ENCODE measurements at regions not wholly inside any gene's neighbourhood (a gene's known extent, or its start where the extent isn't known, plus 50 kb on each side); places are given as distances from the start of the nearest gene placed in this dataset.

DNA sequence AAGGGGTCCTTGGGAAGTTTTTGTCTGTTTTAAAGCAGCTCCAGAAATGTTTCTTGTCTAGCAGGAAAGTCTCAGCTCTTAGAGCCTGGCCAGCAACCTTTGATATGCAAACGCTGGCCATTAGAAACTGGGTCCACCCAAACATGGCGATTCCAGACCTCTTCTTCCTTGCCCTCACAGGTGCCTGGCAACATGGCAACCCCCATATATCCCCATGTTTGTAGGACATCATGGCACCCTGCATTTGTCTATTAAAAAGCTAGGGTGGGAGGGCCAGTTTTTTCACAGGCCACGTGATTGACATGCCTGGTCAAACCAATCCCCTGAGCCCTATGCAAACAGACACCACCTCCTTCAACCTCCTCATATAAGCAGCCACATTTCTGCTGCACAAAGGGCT, 848.7 kb upstream of the FOXG1 start:
- H3K36me3 ChIP-seq (ENCODE audit: control insufficient read depth in 3 of 3, insufficient read depth in 3 of 3, low read length in 3 of 3): no peaks in the 10 kb centered on the region
- no peaks in the 10 kb centered on the region for H3K9me3 ChIP-seq (ENCODE audit: control insufficient read depth in 3 of 3, low read length in 3 of 3)
- no peak overlapping the region for H3K4me3 ChIP-seq (ENCODE audit: low read length in 3 of 3)
- H3K9ac ChIP-seq (ENCODE audit: low read depth in 1 of 3, low read length in 3 of 3): no peak overlapping the region
- H3K27me3 ChIP-seq (ENCODE audit: control insufficient read depth in 3 of 3, insufficient read depth in 3 of 3, low read length in 3 of 3): no peaks in the 10 kb centered on the region
- H3K4me1 ChIP-seq (ENCODE audit: control insufficient read depth in 3 of 3, insufficient read depth in 3 of 3, low read length in 3 of 3): no peaks in the 10 kb centered on the region
- no peak overlapping the region for H3K27ac ChIP-seq (ENCODE audit: low read depth, low read length)

DNA sequence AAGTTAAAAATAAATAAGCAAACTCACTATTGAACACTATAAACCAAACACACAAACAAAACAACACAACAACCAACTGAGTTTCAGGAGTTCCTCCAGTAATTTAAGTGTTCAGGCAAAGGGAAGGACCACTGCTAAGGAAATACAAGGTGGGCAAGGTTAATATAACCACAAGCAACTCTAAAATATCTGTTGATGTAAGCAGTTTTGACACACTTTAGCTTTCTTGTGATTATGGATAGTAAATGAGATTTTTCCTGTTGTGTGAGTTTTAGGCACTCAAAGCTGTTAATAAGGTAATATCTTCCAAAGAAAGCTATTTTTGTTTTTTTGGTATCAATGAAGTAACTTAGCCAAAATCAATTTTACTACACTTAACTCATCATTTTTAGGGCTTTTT, 839.1 kb upstream of the FOXG1 start:
- H3K27ac ChIP-seq (ENCODE audit: low read depth, low read length): no peak overlapping the region
- H3K36me3 ChIP-seq (ENCODE audit: control insufficient read depth in 3 of 3, insufficient read depth in 3 of 3, low read length in 3 of 3): no peaks in the 10 kb centered on the region
- no peaks in the 10 kb centered on the region for H3K27me3 ChIP-seq (ENCODE audit: control insufficient read depth in 3 of 3, insufficient read depth in 3 of 3, low read length in 3 of 3)
- no peaks in the 10 kb centered on the region for H3K4me1 ChIP-seq (ENCODE audit: control insufficient read depth in 3 of 3, insufficient read depth in 3 of 3, low read length in 3 of 3)
- no peak overlapping the region for H3K4me3 ChIP-seq (ENCODE audit: low read length in 3 of 3)
- no peak overlapping the region for H3K9ac ChIP-seq (ENCODE audit: low read depth in 1 of 3, low read length in 3 of 3)
- peaks cover 0 to 2% (median 0%) of the 10 kb centered on the region in 3 donors for H3K9me3 ChIP-seq (ENCODE audit: control insufficient read depth in 3 of 3, low read length in 3 of 3)

DNA sequence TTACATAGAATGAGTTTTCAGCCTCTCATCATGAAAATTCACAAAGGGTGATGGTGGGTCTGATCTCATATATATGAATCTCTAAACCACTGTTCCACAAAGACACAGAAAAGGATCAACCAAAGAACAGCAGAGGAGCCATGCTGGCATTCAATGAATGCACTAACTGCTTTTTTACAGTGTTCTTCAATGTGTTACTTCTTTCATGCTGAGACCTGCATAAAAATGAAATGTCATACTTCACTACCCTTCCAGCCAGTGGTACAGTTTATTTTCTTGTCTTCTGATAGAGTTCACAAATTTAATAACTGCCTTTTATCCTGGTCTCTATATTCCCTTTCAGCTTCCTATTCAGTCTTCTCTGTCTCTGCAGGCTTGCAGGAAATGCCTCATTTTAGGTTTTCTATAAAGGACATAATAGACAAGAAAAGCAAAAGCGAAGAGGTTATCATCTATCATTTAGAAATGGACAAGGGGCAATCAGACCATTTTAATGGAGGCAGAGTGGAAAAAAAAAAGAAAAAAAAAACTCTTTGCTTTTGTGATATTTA, 836.7 kb upstream of the FOXG1 start:
- Histone ChIP-seq H3K36me3 (ENCODE audit: control insufficient read depth in 3 of 3, insufficient read depth in 3 of 3, low read length in 3 of 3) (no peaks in the 10 kb centered on the region), H3K9ac (ENCODE audit: low read depth in 1 of 3, low read length in 3 of 3) (no peak overlapping the region), H3K27ac (ENCODE audit: low read depth, low read length) (no peak overlapping the region), H3K4me1 (ENCODE audit: control insufficient read depth in 3 of 3, insufficient read depth in 3 of 3, low read length in 3 of 3) (no peaks in the 10 kb centered on the region), H3K27me3 (ENCODE audit: control insufficient read depth in 3 of 3, insufficient read depth in 3 of 3, low read length in 3 of 3) (no peaks in the 10 kb centered on the region), H3K9me3 (ENCODE audit: control insufficient read depth in 3 of 3, low read length in 3 of 3) (no peaks in the 10 kb centered on the region), H3K4me3 (ENCODE audit: low read length in 3 of 3) (no peak overlapping the region)

- no peaks in the 10 kb centered on the region for H3K9me3 ChIP-seq (ENCODE audit: control insufficient read depth in 3 of 3, low read length in 3 of 3)
- H3K4me3 ChIP-seq (ENCODE audit: low read length in 3 of 3): no peak overlapping the region
- no peaks in the 10 kb centered on the region for H3K4me1 ChIP-seq (ENCODE audit: control insufficient read depth in 3 of 3, insufficient read depth in 3 of 3, low read length in 3 of 3)
- H3K36me3 ChIP-seq (ENCODE audit: control insufficient read depth in 3 of 3, insufficient read depth in 3 of 3, low read length in 3 of 3): no peaks in the 10 kb centered on the region
- no peaks in the 10 kb centered on the region for H3K27me3 ChIP-seq (ENCODE audit: control insufficient read depth in 3 of 3, insufficient read depth in 3 of 3, low read length in 3 of 3)
- H3K9ac ChIP-seq (ENCODE audit: low read depth in 1 of 3, low read length in 3 of 3): no peak overlapping the region
- H3K27ac ChIP-seq (ENCODE audit: low read depth, low read length): no peak overlapping the region
These were observed 828.2 kb upstream of the FOXG1 start for GRCh38 chr14:27938392-27938791.

GRCh38 chr14:27945512-27945911, 821.1 kb upstream of the FOXG1 start:
- no peak overlapping the region for H3K4me3 ChIP-seq (ENCODE audit: low read length in 3 of 3)
- H3K9ac ChIP-seq (ENCODE audit: low read depth in 1 of 3, low read length in 3 of 3): no peak overlapping the region
- H3K9me3 ChIP-seq (ENCODE audit: control insufficient read depth in 3 of 3, low read length in 3 of 3): no peaks in the 10 kb centered on the region
- H3K4me1 ChIP-seq (ENCODE audit: control insufficient read depth in 3 of 3, insufficient read depth in 3 of 3, low read length in 3 of 3): no peaks in the 10 kb centered on the region
- H3K27ac ChIP-seq (ENCODE audit: low read depth, low read length): no peak overlapping the region
- no peaks in the 10 kb centered on the region for H3K36me3 ChIP-seq (ENCODE audit: control insufficient read depth in 3 of 3, insufficient read depth in 3 of 3, low read length in 3 of 3)
- H3K27me3 ChIP-seq (ENCODE audit: control insufficient read depth in 3 of 3, insufficient read depth in 3 of 3, low read length in 3 of 3): no peaks in the 10 kb centered on the region

DNA sequence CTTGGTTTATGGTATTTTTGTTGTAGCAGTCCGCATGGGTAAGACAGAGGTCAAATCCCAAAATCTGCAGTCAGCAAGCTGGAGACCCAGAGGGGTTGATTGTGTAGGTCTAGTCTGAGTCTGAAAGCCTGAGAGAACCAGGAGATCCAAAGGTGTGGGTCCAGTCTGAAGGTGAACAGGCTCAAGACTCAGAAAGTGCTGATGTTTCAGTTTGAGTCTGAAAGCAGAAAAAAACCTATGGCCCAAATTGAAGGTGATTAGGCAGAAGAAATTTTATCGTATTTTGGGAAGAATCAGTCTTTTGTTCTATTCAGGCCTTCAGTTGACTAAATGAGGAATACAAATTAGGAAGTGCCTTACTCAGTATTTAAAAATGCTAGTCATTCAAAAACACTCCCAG, 807.8 kb upstream of the FOXG1 start:
- Histone ChIP-seq H3K4me3 (ENCODE audit: low read length in 3 of 3) (no peak overlapping the region), H3K9me3 (ENCODE audit: control insufficient read depth in 3 of 3, low read length in 3 of 3) (no peaks in the 10 kb centered on the region), H3K27me3 (ENCODE audit: control insufficient read depth in 3 of 3, insufficient read depth in 3 of 3, low read length in 3 of 3) (no peaks in the 10 kb centered on the region), H3K9ac (ENCODE audit: low read depth in 1 of 3, low read length in 3 of 3) (no peak overlapping the region), H3K36me3 (ENCODE audit: control insufficient read depth in 3 of 3, insufficient read depth in 3 of 3, low read length in 3 of 3) (no peaks in the 10 kb centered on the region), H3K4me1 (ENCODE audit: control insufficient read depth in 3 of 3, insufficient read depth in 3 of 3, low read length in 3 of 3) (no peaks in the 10 kb centered on the region), H3K27ac (ENCODE audit: low read depth, low read length) (no peak overlapping the region)

- Histone ChIP-seq H3K27me3 (ENCODE audit: control insufficient read depth in 3 of 3, insufficient read depth in 3 of 3, low read length in 3 of 3) (no peaks in the 10 kb centered on the region), H3K4me3 (ENCODE audit: low read length in 3 of 3) (no peak overlapping the region), H3K27ac (ENCODE audit: low read depth, low read length) (no peak overlapping the region), H3K36me3 (ENCODE audit: control insufficient read depth in 3 of 3, insufficient read depth in 3 of 3, low read length in 3 of 3) (no peaks in the 10 kb centered on the region), H3K9ac (ENCODE audit: low read depth in 1 of 3, low read length in 3 of 3) (no peak overlapping the region), H3K9me3 (ENCODE audit: control insufficient read depth in 3 of 3, low read length in 3 of 3) (no peaks in the 10 kb centered on the region), H3K4me1 (ENCODE audit: control insufficient read depth in 3 of 3, insufficient read depth in 3 of 3, low read length in 3 of 3) (no peaks in the 10 kb centered on the region)
These were observed 770.9 kb upstream of the FOXG1 start for GRCh38 chr14:27995691-27996090.

GRCh38 chr14:28001002-28001401, 765.6 kb upstream of the FOXG1 start:
- Histone ChIP-seq H3K27me3 (ENCODE audit: control insufficient read depth in 3 of 3, insufficient read depth in 3 of 3, low read length in 3 of 3) (no peaks in the 10 kb centered on the region), H3K4me3 (ENCODE audit: low read length in 3 of 3) (no peak overlapping the region), H3K36me3 (ENCODE audit: control insufficient read depth in 3 of 3, insufficient read depth in 3 of 3, low read length in 3 of 3) (no peaks in the 10 kb centered on the region), H3K4me1 (ENCODE audit: control insufficient read depth in 3 of 3, insufficient read depth in 3 of 3, low read length in 3 of 3) (no peaks in the 10 kb centered on the region), H3K27ac (ENCODE audit: low read depth, low read length) (no peak overlapping the region), H3K9ac (ENCODE audit: low read depth in 1 of 3, low read length in 3 of 3) (no peak overlapping the region), H3K9me3 (ENCODE audit: control insufficient read depth in 3 of 3, low read length in 3 of 3) (no peaks in the 10 kb centered on the region)

DNA sequence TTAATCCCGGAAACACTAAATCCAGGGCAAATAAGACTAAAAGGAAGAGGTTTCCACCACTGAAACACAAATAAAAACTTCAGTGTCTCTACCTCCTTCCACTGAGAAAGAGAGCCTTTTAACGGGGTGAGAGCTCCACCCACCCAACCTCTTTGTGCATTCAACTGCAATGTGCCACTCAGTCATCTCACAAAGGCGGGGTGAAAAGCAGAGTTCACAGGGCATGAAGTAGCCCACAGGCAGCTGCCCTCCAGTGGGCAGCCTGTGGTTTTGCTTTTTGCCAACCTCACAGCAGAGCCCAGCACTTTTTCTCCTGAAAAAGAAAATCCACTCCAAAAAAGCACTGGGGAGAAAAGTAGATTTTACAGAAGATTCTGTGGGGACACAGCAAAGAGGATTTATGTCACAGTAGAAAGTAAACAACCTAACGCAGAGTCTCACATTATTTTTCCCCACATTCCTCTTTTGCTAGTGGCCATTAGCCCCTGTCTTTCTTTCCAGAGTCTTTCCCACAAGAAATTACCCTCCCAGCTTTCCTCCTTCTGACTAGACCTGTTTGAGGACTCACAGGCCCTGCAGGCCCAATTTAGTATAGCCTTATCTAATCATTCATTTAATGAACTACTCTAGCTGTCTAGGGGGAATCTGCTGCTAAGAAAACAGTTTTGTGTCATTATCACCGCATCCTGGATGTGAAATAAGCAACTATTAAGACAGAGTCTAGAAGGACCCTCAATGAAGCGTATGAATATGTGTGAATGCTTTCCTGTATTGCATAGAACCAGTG, 753.8 kb upstream of the FOXG1 start:
- no peak overlapping the region for H3K4me3 ChIP-seq (ENCODE audit: low read length in 3 of 3)
- H3K27me3 ChIP-seq (ENCODE audit: control insufficient read depth in 3 of 3, insufficient read depth in 3 of 3, low read length in 3 of 3): no peaks in the 10 kb centered on the region
- H3K9me3 ChIP-seq (ENCODE audit: control insufficient read depth in 3 of 3, low read length in 3 of 3): no peaks in the 10 kb centered on the region
- H3K4me1 ChIP-seq (ENCODE audit: control insufficient read depth in 3 of 3, insufficient read depth in 3 of 3, low read length in 3 of 3): no peaks in the 10 kb centered on the region
- H3K27ac ChIP-seq (ENCODE audit: low read depth, low read length): no peak overlapping the region
- no peaks in the 10 kb centered on the region for H3K36me3 ChIP-seq (ENCODE audit: control insufficient read depth in 3 of 3, insufficient read depth in 3 of 3, low read length in 3 of 3)
- H3K9ac ChIP-seq (ENCODE audit: low read depth in 1 of 3, low read length in 3 of 3): no peak overlapping the region

DNA sequence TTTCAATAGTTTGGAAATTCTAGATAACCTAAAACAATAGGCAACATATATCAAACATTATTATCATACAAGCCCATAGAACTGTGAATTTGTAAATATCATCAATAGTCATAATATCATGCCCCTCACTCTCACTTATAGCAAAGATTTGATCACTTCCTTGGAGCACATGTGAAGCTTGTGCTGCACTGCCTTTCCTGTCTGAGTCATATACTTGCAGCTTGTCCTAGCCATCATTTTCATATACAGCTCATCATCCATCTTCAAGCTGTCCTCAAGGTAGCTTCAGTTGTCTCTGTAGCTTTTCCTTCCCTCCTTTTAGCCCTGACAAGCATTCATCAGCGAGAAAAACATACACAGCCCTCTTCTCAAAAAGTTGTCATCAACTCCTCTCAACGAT, 746.5 kb upstream of the FOXG1 start:
- no peak overlapping the region for H3K9ac ChIP-seq (ENCODE audit: low read depth in 1 of 3, low read length in 3 of 3)
- no peak overlapping the region for H3K27ac ChIP-seq (ENCODE audit: low read depth, low read length)

More for the DNA sequence above, 746.5 kb upstream of the FOXG1 start:
- Histone ChIP-seq H3K4me3 (ENCODE audit: low read length in 3 of 3) (no peak overlapping the region), H3K4me1 (ENCODE audit: control insufficient read depth in 3 of 3, insufficient read depth in 3 of 3, low read length in 3 of 3) (no peaks in the 10 kb centered on the region), H3K27me3 (ENCODE audit: control insufficient read depth in 3 of 3, insufficient read depth in 3 of 3, low read length in 3 of 3) (no peaks in the 10 kb centered on the region), H3K36me3 (ENCODE audit: control insufficient read depth in 3 of 3, insufficient read depth in 3 of 3, low read length in 3 of 3) (no peaks in the 10 kb centered on the region), H3K9me3 (ENCODE audit: control insufficient read depth in 3 of 3, low read length in 3 of 3) (no peaks in the 10 kb centered on the region)

Data from skeletal muscle tissue (tissue), 3 donors.